ENCODE measurements at regions not wholly inside any gene's neighbourhood (a gene's known extent, or its start where the extent isn't known, plus 50 kb on each side); places are given as distances from the start of the nearest gene placed in this dataset.

DNA sequence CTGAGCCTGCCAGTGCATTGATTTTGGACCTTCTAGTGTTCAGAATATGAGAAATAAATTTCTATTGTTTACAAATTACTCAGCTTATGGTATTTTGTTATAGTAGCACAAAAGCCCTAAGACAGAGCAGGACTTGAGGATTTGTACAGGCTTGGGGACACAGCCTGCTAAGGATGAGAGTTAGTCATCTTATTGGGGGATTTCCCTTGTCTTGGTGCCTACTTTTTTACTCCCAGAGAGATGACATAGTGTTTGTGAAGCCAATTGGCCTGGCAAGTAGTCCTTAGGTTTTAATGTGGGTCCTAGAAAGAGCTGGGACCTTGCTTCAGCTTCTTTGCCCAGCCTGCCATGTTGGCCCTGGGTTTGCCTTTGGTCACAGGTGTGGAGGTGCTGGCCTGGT lies 364.0 kb downstream of the REEP3 start:
- H3K9ac ChIP-seq (ENCODE audit: insufficient read length, low read depth), result no peak overlapping the region
- DNase-seq (ENCODE audit: low read depth, low spot score), result no peak
- no peak for TF ChIP-seq SUZ12 (IDR thresholded peaks at IDR 0.05; ENCODE audit: extremely low read depth, insufficient read depth, insufficient read length)
- no peak for TF ChIP-seq ZNF274 (IDR thresholded peaks at IDR 0.05; ENCODE audit: low read depth, low read length)
- TF ChIP-seq YY1 (IDR thresholded peaks at IDR 0.05; ENCODE audit: insufficient read depth, insufficient read length), result no peak
- H3K27me3 ChIP-seq (ENCODE audit: insufficient read depth, insufficient read length), result no peaks in the 10 kb centered on the region
- no peaks in the 10 kb centered on the region for H3K36me3 ChIP-seq (ENCODE audit: insufficient read depth, insufficient read length, low read length)
- H3K4me1 ChIP-seq (ENCODE audit: insufficient read depth, insufficient read length), result no peaks in the 10 kb centered on the region
- H3K4me3 ChIP-seq (ENCODE audit: insufficient read length, low read depth), result no peak overlapping the region
- H3K9me3 ChIP-seq (ENCODE audit: insufficient read depth, low read length), result no peaks in the 10 kb centered on the region

DNA sequence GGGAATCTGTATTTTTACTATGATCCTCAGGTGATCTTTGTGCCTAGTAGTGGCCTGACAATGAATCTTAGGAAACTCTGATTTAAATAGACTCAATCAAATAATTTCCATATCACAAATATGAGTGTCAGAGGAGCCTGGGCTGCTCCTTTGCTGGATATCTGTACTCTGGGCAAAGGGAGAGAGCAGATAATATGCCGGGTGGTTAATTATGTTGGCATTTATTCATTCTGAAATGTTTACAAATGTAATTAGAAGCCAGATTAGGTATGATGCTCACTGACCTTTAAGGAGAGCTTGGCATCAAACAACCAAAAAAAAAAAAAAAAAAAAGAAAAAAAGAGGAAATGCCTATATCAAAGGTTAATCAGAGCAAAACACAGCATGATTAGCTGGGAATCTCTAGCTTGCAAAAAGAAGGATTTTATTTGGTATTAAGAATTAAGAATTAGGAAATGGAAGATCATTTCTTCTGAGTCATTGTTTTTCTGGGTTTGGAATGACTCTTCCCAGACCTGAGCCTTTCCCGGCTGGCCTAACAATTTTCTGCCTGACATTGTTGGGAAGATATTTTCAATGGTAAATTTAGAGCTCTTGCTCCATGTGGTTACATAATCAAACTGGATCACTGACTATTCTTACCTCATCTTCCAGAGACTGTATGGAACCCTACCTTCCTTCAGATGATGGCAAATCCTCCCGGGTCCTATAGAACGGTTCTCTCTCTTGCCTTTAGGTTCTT lies 365.3 kb downstream of the REEP3 start:
- no peaks in the 10 kb centered on the region for H3K36me3 ChIP-seq (ENCODE audit: insufficient read depth, insufficient read length, low read length)
- TF ChIP-seq SUZ12 (IDR thresholded peaks at IDR 0.05; ENCODE audit: extremely low read depth, insufficient read depth, insufficient read length), result no peak
- no peak for TF ChIP-seq YY1 (IDR thresholded peaks at IDR 0.05; ENCODE audit: insufficient read depth, insufficient read length)
- no peak for TF ChIP-seq ZNF274 (IDR thresholded peaks at IDR 0.05; ENCODE audit: low read depth, low read length)
- no peaks in the 10 kb centered on the region for H3K4me1 ChIP-seq (ENCODE audit: insufficient read depth, insufficient read length)
- no peak overlapping the region for H3K9ac ChIP-seq (ENCODE audit: insufficient read length, low read depth)
- DNase-seq (ENCODE audit: low read depth, low spot score), result no peak
- no peaks in the 10 kb centered on the region for H3K27me3 ChIP-seq (ENCODE audit: insufficient read depth, insufficient read length)
- H3K9me3 ChIP-seq (ENCODE audit: insufficient read depth, low read length), result no peaks in the 10 kb centered on the region
- no peak overlapping the region for H3K4me3 ChIP-seq (ENCODE audit: insufficient read length, low read depth)

DNA sequence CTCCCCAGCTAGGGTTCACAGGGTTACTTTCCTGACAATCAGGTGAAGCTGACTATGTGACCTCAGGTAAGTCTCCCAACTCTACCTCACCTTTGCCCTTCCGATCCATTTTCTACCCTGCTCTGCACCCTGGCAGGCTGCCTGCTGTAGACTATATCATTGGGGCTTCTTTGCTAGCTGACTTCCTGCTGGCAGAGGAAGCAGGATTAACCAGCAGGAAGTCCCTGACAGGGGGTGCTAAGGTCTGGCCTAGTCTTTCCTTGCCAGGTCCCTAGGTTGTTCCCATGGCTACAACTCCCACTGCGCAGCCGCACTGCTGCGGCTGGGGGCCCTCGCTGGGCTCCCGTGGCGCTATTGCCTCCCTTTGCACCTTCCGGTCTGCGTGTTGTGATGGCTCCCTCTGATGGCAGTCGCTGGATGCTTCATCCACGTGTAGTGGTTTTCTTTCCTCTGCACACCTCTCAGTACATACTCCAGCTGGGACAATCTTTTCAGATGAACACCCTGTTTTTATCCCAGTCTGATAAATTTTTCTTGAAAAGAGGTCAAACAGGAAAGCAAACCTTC lies 365.9 kb downstream of the REEP3 start:
- H3K9ac ChIP-seq (ENCODE audit: insufficient read length, low read depth), result no peak overlapping the region
- H3K9me3 ChIP-seq (ENCODE audit: insufficient read depth, low read length), result no peaks in the 10 kb centered on the region
- H3K36me3 ChIP-seq (ENCODE audit: insufficient read depth, insufficient read length, low read length), result no peaks in the 10 kb centered on the region
- no peak for TF ChIP-seq ZNF274 (IDR thresholded peaks at IDR 0.05; ENCODE audit: low read depth, low read length)
- no peak for TF ChIP-seq YY1 (IDR thresholded peaks at IDR 0.05; ENCODE audit: insufficient read depth, insufficient read length)
- TF ChIP-seq SUZ12 (IDR thresholded peaks at IDR 0.05; ENCODE audit: extremely low read depth, insufficient read depth, insufficient read length), result no peak
- no peaks in the 10 kb centered on the region for H3K4me1 ChIP-seq (ENCODE audit: insufficient read depth, insufficient read length)
- DNase-seq (ENCODE audit: low read depth, low spot score), result no peak
- no peak overlapping the region for H3K4me3 ChIP-seq (ENCODE audit: insufficient read length, low read depth)
- H3K27me3 ChIP-seq (ENCODE audit: insufficient read depth, insufficient read length), result no peaks in the 10 kb centered on the region

DNA sequence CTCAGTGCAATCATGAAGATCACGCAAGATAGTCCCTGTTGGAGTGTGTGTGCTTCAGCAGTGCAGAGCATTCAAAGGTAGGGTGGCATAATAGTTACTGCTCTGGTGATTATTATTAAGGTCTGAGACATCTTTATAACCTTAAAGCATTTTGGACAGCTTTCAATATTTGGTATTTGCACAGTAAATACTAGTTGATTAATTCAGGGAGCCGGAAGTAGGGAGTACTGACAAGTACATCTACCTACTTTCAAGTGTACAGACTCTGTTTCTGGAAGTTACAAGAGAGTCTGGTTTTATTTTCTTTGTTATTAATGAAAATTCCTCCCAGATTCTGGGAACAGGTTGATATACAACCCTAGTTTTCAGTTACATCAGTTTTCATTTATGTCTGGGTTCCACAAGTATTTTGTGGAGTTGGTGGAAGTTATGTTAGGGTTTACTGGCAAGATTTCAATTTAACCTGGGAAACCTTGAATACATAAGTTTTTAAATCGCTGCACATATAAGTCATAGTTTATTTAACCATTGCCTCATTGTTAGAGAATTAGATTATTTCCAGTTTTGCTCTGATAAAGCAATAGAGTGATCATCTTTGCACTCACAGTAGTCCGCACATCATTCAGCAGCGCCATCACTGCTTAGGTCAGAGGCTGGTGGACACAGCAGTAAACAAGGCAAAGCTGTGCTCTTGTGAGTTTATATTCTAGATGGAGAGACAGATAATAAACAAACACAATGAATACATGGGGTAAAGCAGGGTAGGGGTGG lies 366.6 kb downstream of the REEP3 start:
- H3K9me3 ChIP-seq (ENCODE audit: insufficient read depth, low read length), result no peaks in the 10 kb centered on the region
- no peak for DNase-seq (ENCODE audit: low read depth, low spot score)
- no peaks in the 10 kb centered on the region for H3K36me3 ChIP-seq (ENCODE audit: insufficient read depth, insufficient read length, low read length)
- no peaks in the 10 kb centered on the region for H3K27me3 ChIP-seq (ENCODE audit: insufficient read depth, insufficient read length)
- no peak overlapping the region for H3K9ac ChIP-seq (ENCODE audit: insufficient read length, low read depth)
- no peaks in the 10 kb centered on the region for H3K4me1 ChIP-seq (ENCODE audit: insufficient read depth, insufficient read length)
- TF ChIP-seq SUZ12 (IDR thresholded peaks at IDR 0.05; ENCODE audit: extremely low read depth, insufficient read depth, insufficient read length) (no peak), ZNF274 (IDR thresholded peaks at IDR 0.05; ENCODE audit: low read depth, low read length) (no peak), YY1 (IDR thresholded peaks at IDR 0.05; ENCODE audit: insufficient read depth, insufficient read length) (no peak)
- H3K4me3 ChIP-seq (ENCODE audit: insufficient read length, low read depth), result no peak overlapping the region

DNA sequence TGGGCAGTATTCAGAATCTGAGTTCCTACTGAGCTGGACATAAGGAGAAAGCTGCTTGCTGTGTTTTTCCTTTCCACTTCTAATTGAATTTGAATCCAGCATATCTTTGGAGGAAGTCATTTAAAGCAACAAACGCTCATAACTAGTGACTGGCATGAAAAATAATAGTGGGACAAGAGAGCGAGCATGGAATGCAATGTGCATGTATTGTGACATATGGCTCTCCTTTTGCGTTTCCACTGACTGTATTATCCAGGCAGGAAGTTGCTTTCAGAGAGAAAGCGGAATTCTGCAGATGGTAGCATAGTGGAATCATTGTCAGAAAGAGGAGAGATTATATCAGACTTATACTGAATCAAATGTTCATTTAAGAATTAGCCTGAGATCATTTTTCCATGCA lies 368.6 kb downstream of the REEP3 start:
- Histone ChIP-seq H3K9me3 (ENCODE audit: insufficient read depth, low read length) (no peaks in the 10 kb centered on the region), H3K27me3 (ENCODE audit: insufficient read depth, insufficient read length) (no peaks in the 10 kb centered on the region), H3K9ac (ENCODE audit: insufficient read length, low read depth) (no peak overlapping the region), H3K4me1 (ENCODE audit: insufficient read depth, insufficient read length) (no peaks in the 10 kb centered on the region), H3K4me3 (ENCODE audit: insufficient read length, low read depth) (no peak overlapping the region), H3K36me3 (ENCODE audit: insufficient read depth, insufficient read length, low read length) (no peaks in the 10 kb centered on the region)
- TF ChIP-seq SUZ12 (IDR thresholded peaks at IDR 0.05; ENCODE audit: extremely low read depth, insufficient read depth, insufficient read length), result no peak
- no peak for TF ChIP-seq YY1 (IDR thresholded peaks at IDR 0.05; ENCODE audit: insufficient read depth, insufficient read length)
- DNase-seq (ENCODE audit: low read depth, low spot score), result no peak

DNA sequence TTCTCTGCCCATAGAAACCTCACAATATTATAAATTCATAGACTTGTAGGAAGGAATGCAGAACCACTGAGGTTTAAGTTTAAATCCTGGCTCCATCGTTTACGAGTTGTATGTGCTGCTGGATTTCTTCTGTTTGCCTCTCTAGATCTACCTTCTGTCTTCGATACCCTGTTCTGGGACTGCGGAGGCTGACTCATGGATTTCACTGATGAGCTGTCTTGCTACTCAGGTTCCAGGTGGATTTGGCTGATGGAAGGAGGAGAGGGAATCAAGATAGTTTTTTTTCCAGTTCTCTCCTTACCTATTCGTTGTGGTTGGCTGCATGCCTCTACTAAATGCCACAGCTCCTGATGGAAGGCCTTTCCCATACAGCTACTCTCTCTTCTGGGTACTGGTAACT lies 375.8 kb downstream of the REEP3 start:
- Histone ChIP-seq H3K9ac (ENCODE audit: insufficient read length, low read depth) (no peak overlapping the region), H3K4me1 (ENCODE audit: insufficient read depth, insufficient read length) (no peaks in the 10 kb centered on the region), H3K27me3 (ENCODE audit: insufficient read depth, insufficient read length) (no peaks in the 10 kb centered on the region), H3K36me3 (ENCODE audit: insufficient read depth, insufficient read length, low read length) (no peaks in the 10 kb centered on the region), H3K4me3 (ENCODE audit: insufficient read length, low read depth) (no peak overlapping the region), H3K9me3 (ENCODE audit: insufficient read depth, low read length) (no peaks in the 10 kb centered on the region)
- TF ChIP-seq YY1 (IDR thresholded peaks at IDR 0.05; ENCODE audit: insufficient read depth, insufficient read length) (no peak), ZNF274 (IDR thresholded peaks at IDR 0.05; ENCODE audit: low read depth, low read length) (no peak), SUZ12 (IDR thresholded peaks at IDR 0.05; ENCODE audit: extremely low read depth, insufficient read depth, insufficient read length) (no peak)
- DNase-seq (ENCODE audit: low read depth, low spot score), result no peak

DNA sequence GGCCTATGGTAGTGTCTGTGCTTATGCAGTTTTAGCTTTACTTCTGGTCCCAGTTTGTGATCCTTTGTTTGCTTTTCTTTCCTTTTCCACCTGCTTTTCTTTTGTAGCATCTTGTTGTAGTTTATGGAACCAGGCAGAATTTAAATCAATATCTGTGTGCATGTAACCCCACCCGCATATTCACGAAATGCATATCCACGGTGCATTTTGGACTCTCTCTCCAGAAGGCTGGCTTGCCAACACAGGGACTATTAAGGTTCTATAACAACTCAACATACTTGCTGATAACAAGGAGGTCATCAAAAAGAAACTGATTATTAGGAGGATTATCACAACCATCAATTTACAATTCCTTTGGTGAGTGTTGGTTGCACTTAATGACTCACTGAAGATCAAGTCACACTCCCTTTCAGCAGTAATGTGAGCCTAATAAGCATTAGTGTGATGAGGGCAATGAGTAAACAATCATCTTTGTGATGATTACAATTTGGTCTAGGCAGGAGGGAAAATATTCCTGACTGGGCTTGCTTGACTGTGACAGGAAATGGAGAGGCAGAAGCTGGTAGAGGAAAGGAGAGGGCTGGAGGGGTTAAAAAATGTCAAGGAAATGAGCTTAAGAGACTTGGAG lies 378.6 kb downstream of the REEP3 start:
- Histone ChIP-seq H3K9me3 (ENCODE audit: insufficient read depth, low read length) (no peaks in the 10 kb centered on the region), H3K4me3 (ENCODE audit: insufficient read length, low read depth) (no peak overlapping the region), H3K9ac (ENCODE audit: insufficient read length, low read depth) (no peak overlapping the region), H3K27me3 (ENCODE audit: insufficient read depth, insufficient read length) (no peaks in the 10 kb centered on the region), H3K36me3 (ENCODE audit: insufficient read depth, insufficient read length, low read length) (no peaks in the 10 kb centered on the region), H3K4me1 (ENCODE audit: insufficient read depth, insufficient read length) (no peaks in the 10 kb centered on the region)
- TF ChIP-seq SUZ12 (IDR thresholded peaks at IDR 0.05; ENCODE audit: extremely low read depth, insufficient read depth, insufficient read length) (no peak), YY1 (IDR thresholded peaks at IDR 0.05; ENCODE audit: insufficient read depth, insufficient read length) (no peak), ZNF274 (IDR thresholded peaks at IDR 0.05; ENCODE audit: low read depth, low read length) (no peak)
- no peak for DNase-seq (ENCODE audit: low read depth, low spot score)

Data from NT2/D1 (cell line).